ENCODE measurements at regions not wholly inside any gene's neighbourhood (a gene's known extent, or its start where the extent isn't known, plus 50 kb on each side); places are given as distances from the start of the nearest gene placed in this dataset.
"Not testable (repeated sequence)": the region's sequence is repeated elsewhere in the genome, so short reads cannot be mapped to it uniquely, and the experiment has no call there.

GRCh38 chr4:104334410-104334809 is 160.3 kb downstream of the CXXC4 start:
- Histone ChIP-seq H3K27ac (no peak overlapping the region), H4K20me1 (no peaks in the 10 kb centered on the region), H3K27me3 (no peaks in the 10 kb centered on the region), H3K4me1 (no peaks in the 10 kb centered on the region), H3K9ac (no peak overlapping the region), H3K4me3 (no peak overlapping the region), H3K36me3 (no peaks in the 10 kb centered on the region), H3K4me2 (no peak overlapping the region), H3K9me3 (no peaks in the 10 kb centered on the region)
- no peak for TF ChIP-seq Cebpa-rat (IDR thresholded peaks at IDR 0.05)

- Histone ChIP-seq H4K20me1 (no peaks in the 10 kb centered on the region), H3K9ac (no peak overlapping the region), H3K4me2 (no peak overlapping the region), H3K27ac (no peak overlapping the region), H3K36me3 (no peaks in the 10 kb centered on the region), H3K9me3 (no peaks in the 10 kb centered on the region), H3K4me1 (no peaks in the 10 kb centered on the region), H3K27me3 (no peaks in the 10 kb centered on the region), H3K4me3 (no peak overlapping the region)
- TF ChIP-seq Cebpa-rat (IDR thresholded peaks at IDR 0.05): no peak
These were observed 164.4 kb downstream of the CXXC4 start for GRCh38 chr4:104330125-104330905.

- not testable (repeated sequence) for H3K4me3 ChIP-seq, H4K20me1 ChIP-seq, H3K4me1 ChIP-seq, H3K36me3 ChIP-seq, H3K9me3 ChIP-seq, H3K4me2 ChIP-seq, H3K27me3 ChIP-seq, H3K9ac ChIP-seq, H3K27ac ChIP-seq
These were observed 167.6 kb downstream of the CXXC4 start for GRCh38 chr4:104326991-104327694.

- no peak overlapping the region for H3K27ac ChIP-seq
- H3K4me1 ChIP-seq: no peaks in the 10 kb centered on the region
- no peaks in the 10 kb centered on the region for H4K20me1 ChIP-seq
- H3K36me3 ChIP-seq: no peaks in the 10 kb centered on the region
- no peak for TF ChIP-seq Cebpa-rat (IDR thresholded peaks at IDR 0.05)
- H3K27me3 ChIP-seq: no peaks in the 10 kb centered on the region
- H3K4me2 ChIP-seq: no peak overlapping the region
- no peak overlapping the region for H3K9ac ChIP-seq
- H3K4me3 ChIP-seq: no peak overlapping the region
- no peaks in the 10 kb centered on the region for H3K9me3 ChIP-seq
These were observed 192.0 kb downstream of the CXXC4 start for GRCh38 chr4:104302731-104303130.

- H3K9ac ChIP-seq: no peak overlapping the region
These were observed 199.9 kb downstream of the CXXC4 start for GRCh38 chr4:104294811-104295210.

GRCh38 chr4:104286867-104287266 is 207.8 kb downstream of the CXXC4 start:
- Histone ChIP-seq H3K4me3 (no peak overlapping the region), H3K9me3 (no peaks in the 10 kb centered on the region), H3K36me3 (no peaks in the 10 kb centered on the region), H3K4me1 (no peaks in the 10 kb centered on the region), H3K9ac (no peak overlapping the region), H3K27ac (no peak overlapping the region), H3K27me3 (no peaks in the 10 kb centered on the region), H4K20me1 (no peaks in the 10 kb centered on the region), H3K4me2 (no peak overlapping the region)
- TF ChIP-seq Cebpa-rat (IDR thresholded peaks at IDR 0.05): no peak

More at GRCh38 chr4:104294811-104295210, 199.9 kb downstream of the CXXC4 start:
- no peak overlapping the region for H3K27ac ChIP-seq
- no peaks in the 10 kb centered on the region for H4K20me1 ChIP-seq
- TF ChIP-seq Cebpa-rat (IDR thresholded peaks at IDR 0.05): no peak
- H3K4me3 ChIP-seq: no peak overlapping the region
- no peaks in the 10 kb centered on the region for H3K27me3 ChIP-seq
- no peak overlapping the region for H3K4me2 ChIP-seq
- H3K9me3 ChIP-seq: no peaks in the 10 kb centered on the region
- no peaks in the 10 kb centered on the region for H3K36me3 ChIP-seq
- no peaks in the 10 kb centered on the region for H3K4me1 ChIP-seq

- Histone ChIP-seq H4K20me1 (no peaks in the 10 kb centered on the region), H3K4me2 (no peak overlapping the region), H3K4me1 (no peaks in the 10 kb centered on the region), H3K4me3 (no peak overlapping the region), H3K9me3 (no peaks in the 10 kb centered on the region), H3K36me3 (no peaks in the 10 kb centered on the region), H3K27ac (no peak overlapping the region), H3K9ac (no peak overlapping the region), H3K27me3 (no peaks in the 10 kb centered on the region)
- no peak for TF ChIP-seq Cebpa-rat (IDR thresholded peaks at IDR 0.05)
These were observed 211.4 kb downstream of the CXXC4 start for GRCh38 chr4:104283303-104283702.

GRCh38 chr4:104279744-104280143 is 214.9 kb downstream of the CXXC4 start:
- Histone ChIP-seq H3K27ac (no peak overlapping the region), H3K4me1 (no peaks in the 10 kb centered on the region), H3K4me2 (no peak overlapping the region), H3K36me3 (no peaks in the 10 kb centered on the region), H3K4me3 (no peak overlapping the region), H3K27me3 (no peaks in the 10 kb centered on the region), H3K9ac (no peak overlapping the region), H4K20me1 (no peaks in the 10 kb centered on the region), H3K9me3 (no peaks in the 10 kb centered on the region)
- no peak for TF ChIP-seq Cebpa-rat (IDR thresholded peaks at IDR 0.05)

GRCh38 chr4:104272966-104273365 is 221.7 kb downstream of the CXXC4 start:
- no peaks in the 10 kb centered on the region for H4K20me1 ChIP-seq
- H3K4me1 ChIP-seq: no peaks in the 10 kb centered on the region
- no peak overlapping the region for H3K27ac ChIP-seq
- H3K4me2 ChIP-seq: no peak overlapping the region
- no peaks in the 10 kb centered on the region for H3K27me3 ChIP-seq
- H3K9me3 ChIP-seq: no peaks in the 10 kb centered on the region
- no peaks in the 10 kb centered on the region for H3K36me3 ChIP-seq
- H3K9ac ChIP-seq: no peak overlapping the region
- no peak overlapping the region for H3K4me3 ChIP-seq
- no peak for TF ChIP-seq Cebpa-rat (IDR thresholded peaks at IDR 0.05)

- not testable (repeated sequence) for H3K36me3 ChIP-seq, H3K4me3 ChIP-seq, H3K4me1 ChIP-seq, H3K9me3 ChIP-seq, H3K4me2 ChIP-seq, H4K20me1 ChIP-seq, H3K27me3 ChIP-seq, H3K9ac ChIP-seq, H3K27ac ChIP-seq
These were observed 225.1 kb downstream of the CXXC4 start for GRCh38 chr4:104269603-104270002.

Measured in BLaER1 (cell line).